ENCODE measurements at regions not wholly inside any gene's neighbourhood (a gene's known extent, or its start where the extent isn't known, plus 50 kb on each side); places are given as distances from the start of the nearest gene placed in this dataset.

GRCh38 chr5:5564898-5565297 lies 142.4 kb downstream of the ICE1 start:
- TF ChIP-seq RAD21 (IDR thresholded peaks at IDR 0.05; ENCODE audit: low read depth) (no peak), TEAD4 (IDR thresholded peaks at IDR 0.05) (no peak), CREB1 (IDR thresholded peaks at IDR 0.05; ENCODE audit: low read depth) (no peak), USF1 (IDR thresholded peaks at IDR 0.05) (no peak), CEBPB (IDR thresholded peaks at IDR 0.05) (no peak), TCF12 (IDR thresholded peaks at IDR 0.05; ENCODE audit: low read depth) (no peak), TAF1 (IDR thresholded peaks at IDR 0.05; ENCODE audit: low read depth) (no peak), EP300 (IDR thresholded peaks at IDR 0.05; ENCODE audit: borderline replicate concordance) (no peak), EGR1 (IDR thresholded peaks at IDR 0.05) (no peak), NFIC (IDR thresholded peaks at IDR 0.05) (no peak), ZBTB7A (IDR thresholded peaks at IDR 0.05; ENCODE audit: low read depth) (no peak), YY1 (IDR thresholded peaks at IDR 0.05; ENCODE audit: low read depth) (no peak), MAX (IDR thresholded peaks at IDR 0.05) (no peak), FOXM1 (IDR thresholded peaks at IDR 0.05; ENCODE audit: borderline replicate concordance, low read depth) (no peak)
- TF ChIP-seq, protein P1, sequence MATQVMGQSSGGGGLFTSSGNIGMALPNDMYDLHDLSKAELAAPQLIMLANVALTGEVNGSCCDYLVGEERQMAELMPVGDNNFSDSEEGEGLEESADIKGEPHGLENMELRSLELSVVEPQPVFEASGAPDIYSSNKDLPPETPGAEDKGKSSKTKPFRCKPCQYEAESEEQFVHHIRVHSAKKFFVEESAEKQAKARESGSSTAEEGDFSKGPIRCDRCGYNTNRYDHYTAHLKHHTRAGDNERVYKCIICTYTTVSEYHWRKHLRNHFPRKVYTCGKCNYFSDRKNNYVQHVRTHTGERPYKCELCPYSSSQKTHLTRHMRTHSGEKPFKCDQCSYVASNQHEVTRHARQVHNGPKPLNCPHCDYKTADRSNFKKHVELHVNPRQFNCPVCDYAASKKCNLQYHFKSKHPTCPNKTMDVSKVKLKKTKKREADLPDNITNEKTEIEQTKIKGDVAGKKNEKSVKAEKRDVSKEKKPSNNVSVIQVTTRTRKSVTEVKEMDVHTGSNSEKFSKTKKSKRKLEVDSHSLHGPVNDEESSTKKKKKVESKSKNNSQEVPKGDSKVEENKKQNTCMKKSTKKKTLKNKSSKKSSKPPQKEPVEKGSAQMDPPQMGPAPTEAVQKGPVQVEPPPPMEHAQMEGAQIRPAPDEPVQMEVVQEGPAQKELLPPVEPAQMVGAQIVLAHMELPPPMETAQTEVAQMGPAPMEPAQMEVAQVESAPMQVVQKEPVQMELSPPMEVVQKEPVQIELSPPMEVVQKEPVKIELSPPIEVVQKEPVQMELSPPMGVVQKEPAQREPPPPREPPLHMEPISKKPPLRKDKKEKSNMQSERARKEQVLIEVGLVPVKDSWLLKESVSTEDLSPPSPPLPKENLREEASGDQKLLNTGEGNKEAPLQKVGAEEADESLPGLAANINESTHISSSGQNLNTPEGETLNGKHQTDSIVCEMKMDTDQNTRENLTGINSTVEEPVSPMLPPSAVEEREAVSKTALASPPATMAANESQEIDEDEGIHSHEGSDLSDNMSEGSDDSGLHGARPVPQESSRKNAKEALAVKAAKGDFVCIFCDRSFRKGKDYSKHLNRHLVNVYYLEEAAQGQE (IDR thresholded peaks at IDR 0.05; ENCODE audit: low read depth): no peak

DNA sequence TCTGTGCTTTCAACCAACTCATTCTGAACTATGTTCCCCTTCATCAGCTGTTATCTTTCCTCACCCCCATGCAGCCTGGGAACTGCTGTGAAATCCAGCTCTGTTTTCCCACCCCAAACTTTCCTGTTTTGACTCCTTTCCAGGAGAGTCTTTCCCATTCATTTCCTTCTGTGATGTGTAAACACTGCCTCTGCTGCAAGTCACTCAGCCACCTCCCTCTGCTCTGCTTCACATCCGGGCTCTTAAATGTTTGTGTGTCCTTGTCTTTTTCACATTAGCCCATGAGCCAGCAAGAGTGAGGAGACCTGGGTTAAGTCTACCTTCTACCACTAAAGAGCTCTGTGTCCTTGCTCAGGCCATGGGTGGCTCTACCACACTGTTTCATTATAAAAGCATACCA lies 137.5 kb downstream of the ICE1 start:
- TF ChIP-seq YY1 (IDR thresholded peaks at IDR 0.05; ENCODE audit: low read depth): no peak
- no peak for TF ChIP-seq USF1 (IDR thresholded peaks at IDR 0.05)
- TF ChIP-seq CEBPB (IDR thresholded peaks at IDR 0.05): no peak
- TF ChIP-seq NFIC (IDR thresholded peaks at IDR 0.05): no peak

DNA sequence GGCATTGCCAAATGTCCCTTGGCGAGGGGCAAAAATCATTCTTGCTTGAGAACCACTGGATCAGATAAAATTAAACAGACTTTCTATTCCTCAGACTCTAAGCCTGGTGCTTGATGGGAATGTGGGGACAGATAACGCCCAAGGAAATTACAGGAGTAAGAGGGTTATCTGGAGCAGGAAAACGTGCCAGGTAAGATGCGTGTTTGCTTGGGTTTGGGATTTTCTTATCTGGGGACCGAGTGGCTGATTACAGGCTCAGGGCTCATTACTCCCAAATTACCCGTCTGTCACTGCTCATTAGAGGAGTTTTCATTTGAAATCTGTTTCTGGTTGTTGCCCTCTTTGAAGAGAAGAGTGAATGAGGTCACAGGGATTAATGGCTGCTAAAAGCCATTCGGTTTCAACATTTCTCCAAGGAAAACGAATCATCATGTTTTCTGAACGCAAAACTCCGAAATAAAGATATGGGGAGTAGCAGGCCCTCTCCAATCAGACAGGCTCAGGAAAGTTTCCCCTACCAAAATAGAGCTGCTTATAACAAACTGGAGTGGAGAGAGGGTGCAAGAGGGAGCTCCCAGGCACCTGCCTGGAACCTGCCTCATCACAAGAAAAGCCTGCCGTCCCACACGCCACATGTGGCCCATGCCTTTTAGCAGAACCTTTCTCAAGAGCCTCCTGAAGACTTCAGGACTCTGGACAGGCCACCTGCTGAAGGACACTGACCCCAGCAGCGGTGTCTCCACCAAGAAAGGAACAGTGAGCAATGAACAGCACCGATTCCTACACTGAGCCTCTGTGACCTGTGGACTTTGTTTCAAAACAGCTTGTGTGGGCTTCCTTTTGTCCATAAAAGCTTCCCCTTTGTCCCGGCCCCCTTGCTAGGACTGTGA lies 136.4 kb downstream of the ICE1 start:
- TF ChIP-seq CREB1 (IDR thresholded peaks at IDR 0.05; ENCODE audit: low read depth) (no peak), ZBTB7A (IDR thresholded peaks at IDR 0.05; ENCODE audit: low read depth) (no peak), EP300 (IDR thresholded peaks at IDR 0.05; ENCODE audit: borderline replicate concordance) (no peak), TAF1 (IDR thresholded peaks at IDR 0.05; ENCODE audit: low read depth) (no peak), USF1 (IDR thresholded peaks at IDR 0.05) (no peak), EGR1 (IDR thresholded peaks at IDR 0.05) (no peak), TCF12 (IDR thresholded peaks at IDR 0.05; ENCODE audit: low read depth) (no peak), YY1 (IDR thresholded peaks at IDR 0.05; ENCODE audit: low read depth) (no peak), TEAD4 (IDR thresholded peaks at IDR 0.05) (no peak), NFIC (IDR thresholded peaks at IDR 0.05) (no peak), FOXM1 (IDR thresholded peaks at IDR 0.05; ENCODE audit: borderline replicate concordance, low read depth) (no peak)

DNA sequence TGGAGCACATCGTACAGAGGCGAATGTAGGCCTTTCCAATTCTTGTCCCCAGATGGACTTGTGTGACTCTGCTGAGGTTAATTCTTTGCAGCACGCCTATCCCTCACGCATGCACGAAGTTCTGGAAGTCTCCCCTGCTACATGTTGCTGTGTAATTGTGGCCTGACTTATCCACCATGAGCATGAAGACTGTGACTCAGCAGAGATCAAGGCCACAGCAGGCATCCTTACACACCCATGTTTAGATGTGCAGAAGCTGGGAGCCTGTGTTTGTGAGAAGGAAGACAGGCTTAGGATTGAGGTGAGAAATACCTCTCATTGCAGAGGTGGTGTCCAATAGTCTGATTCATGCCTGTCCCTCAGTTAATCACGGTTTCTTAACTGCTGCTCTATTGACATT lies 135.6 kb downstream of the ICE1 start:
- TF ChIP-seq CEBPB (IDR thresholded peaks at IDR 0.05) (no peak), CREB1 (IDR thresholded peaks at IDR 0.05; ENCODE audit: low read depth) (no peak), RAD21 (IDR thresholded peaks at IDR 0.05; ENCODE audit: low read depth) (no peak), TCF12 (IDR thresholded peaks at IDR 0.05; ENCODE audit: low read depth) (no peak), TAF1 (IDR thresholded peaks at IDR 0.05; ENCODE audit: low read depth) (no peak), TEAD4 (IDR thresholded peaks at IDR 0.05) (no peak), ZBTB7A (IDR thresholded peaks at IDR 0.05; ENCODE audit: low read depth) (no peak), EP300 (IDR thresholded peaks at IDR 0.05; ENCODE audit: borderline replicate concordance) (no peak), EGR1 (IDR thresholded peaks at IDR 0.05) (no peak), USF1 (IDR thresholded peaks at IDR 0.05) (no peak), MAX (IDR thresholded peaks at IDR 0.05) (no peak), YY1 (IDR thresholded peaks at IDR 0.05; ENCODE audit: low read depth) (no peak), FOXM1 (IDR thresholded peaks at IDR 0.05; ENCODE audit: borderline replicate concordance, low read depth) (no peak), NFIC (IDR thresholded peaks at IDR 0.05) (no peak)
- TF ChIP-seq, protein P1 (IDR thresholded peaks at IDR 0.05; ENCODE audit: low read depth): no peak
